GM12878 (cell line): ENCODE measurements at regions not wholly inside any gene's neighbourhood (a gene's known extent, or its start where the extent isn't known, plus 50 kb on each side); places are given as distances from the start of the nearest gene placed in this dataset.

ENCODE experiments used
- BHLHE40 ChIP-seq, 2 experiments: fragments of 450-650 bp in 1 of 2; IDR thresholded peaks; 2 replicates each; pipeline ENCODE4 v1.6.1; 2011 to 2017; ENCODE audit warnings: low read depth in 2 of 2, borderline replicate concordance in 1 of 2, improper control_type of control experiment in 1 of 2, low read length in 1 of 2, mild to moderate bottlenecking in 1 of 2
- CEBPB ChIP-seq, 2 experiments: fragments of 150-350 bp in 1 of 2; IDR thresholded peaks; 2 replicates each; pipeline ENCODE4 v1.6.1; 2012 to 2014; ENCODE audit warnings: low read depth in 2 of 2, low read length in 2 of 2, borderline replicate concordance in 1 of 2, inconsistent platforms in 1 of 2
- CTCF ChIP-seq, 3 experiments: IDR thresholded peaks in 2 of 3; conservative IDR thresholded peaks in 1 of 3; 2 replicates each; pipeline ENCODE4 v1.5.1; 2011; ENCODE audit warnings: low read depth in 3 of 3, low read length in 3 of 3, mild to moderate bottlenecking in 3 of 3, control low read depth in 2 of 3, moderate library complexity in 2 of 3, inconsistent platforms in 1 of 3, mixed read lengths in 1 of 3; ENCODE audit not compliant: control insufficient read depth in 2 of 3, insufficient read depth in 1 of 3; ENCODE audit errors: extremely low read depth in 1 of 3
- EZH2 ChIP-seq: IDR thresholded peaks from 2 replicates; pipeline ENCODE4 v1.6.1; 2012; ENCODE audit warnings: low read depth, mild to moderate bottlenecking, control low read depth, inconsistent platforms, low read length, borderline replicate concordance; ENCODE audit not compliant: control insufficient read depth
- JUND ChIP-seq: IDR thresholded peaks from 2 replicates; pipeline ENCODE4 v1.6.1; 2012; ENCODE audit warnings: low read depth, mild to moderate bottlenecking, low read length, improper control_type of control experiment, moderate library complexity
- MAX ChIP-seq: IDR thresholded peaks from 2 replicates; pipeline ENCODE4 v1.6.1; 2012; ENCODE audit warnings: low read depth, low read length, improper control_type of control experiment
- POLR2A ChIP-seq: IDR thresholded peaks from 2 replicates; pipeline ENCODE4 v1.6.1; 2011; ENCODE audit warnings: low read depth, mild to moderate bottlenecking, low read length
- POLR2AphosphoS5 ChIP-seq: IDR thresholded peaks from 2 replicates; pipeline ENCODE4 v1.6.1; 2011; ENCODE audit warnings: mild to moderate bottlenecking, low read length, inconsistent platforms
- RAD21 ChIP-seq: IDR thresholded peaks from 2 replicates; pipeline ENCODE4 v1.6.1; 2011; ENCODE audit warnings: mild to moderate bottlenecking, low read depth, low read length, moderate library complexity; ENCODE audit not compliant: insufficient read depth
- RBBP5 ChIP-seq: fragments of 200-600 bp; sonication (generic); conservative IDR thresholded peaks from 2 replicates; pipeline ENCODE4 v1.6.1; 2016
- SREBF1 ChIP-seq: IDR thresholded peaks from 2 replicates; pipeline ENCODE4 v1.6.1; 2012; ENCODE audit warnings: mild to moderate bottlenecking, low read length
- TAF1 ChIP-seq: IDR thresholded peaks from 2 replicates; pipeline ENCODE4 v1.6.1; 2011; ENCODE audit warnings: mild to moderate bottlenecking, low read depth, low read length, borderline replicate concordance
- YY1 ChIP-seq: IDR thresholded peaks from 2 replicates; pipeline ENCODE4 v1.6.1; 2011; ENCODE audit warnings: low read depth, mild to moderate bottlenecking, low read length
- TF ChIP-seq, protein P1 (sequence below): IDR thresholded peaks from 2 replicates; pipeline ENCODE4 v1.6.1; 2012; ENCODE audit warnings: mild to moderate bottlenecking, low read depth, low read length

- no peak for TF ChIP-seq CTCF (IDR thresholded peaks at IDR 0.05 in 2 of 3, conservative IDR thresholded peaks at IDR 0.05 in 1 of 3; ENCODE audit: control insufficient read depth in 2 of 3, extremely low read depth in 1 of 3, insufficient read depth in 1 of 3, low read depth in 3 of 3, low read length in 3 of 3)
- no peak for TF ChIP-seq TAF1
- no peak for TF ChIP-seq SREBF1
- no peak for TF ChIP-seq YY1
- TF ChIP-seq EZH2 = no peak
- TF ChIP-seq CEBPB (IDR thresholded peaks at IDR 0.05; ENCODE audit: borderline replicate concordance in 1 of 2, low read depth in 2 of 2, low read length in 2 of 2) = no peak
- TF ChIP-seq RAD21 = no peak
- no peak for TF ChIP-seq JUND
- TF ChIP-seq BHLHE40 (IDR thresholded peaks at IDR 0.05; ENCODE audit: borderline replicate concordance in 1 of 2, low read depth in 2 of 2, low read length in 1 of 2) = no peak
- TF ChIP-seq POLR2AphosphoS5 = no peak
- no peak for TF ChIP-seq POLR2A
- no peak for TF ChIP-seq RBBP5
- TF ChIP-seq, protein P1, sequence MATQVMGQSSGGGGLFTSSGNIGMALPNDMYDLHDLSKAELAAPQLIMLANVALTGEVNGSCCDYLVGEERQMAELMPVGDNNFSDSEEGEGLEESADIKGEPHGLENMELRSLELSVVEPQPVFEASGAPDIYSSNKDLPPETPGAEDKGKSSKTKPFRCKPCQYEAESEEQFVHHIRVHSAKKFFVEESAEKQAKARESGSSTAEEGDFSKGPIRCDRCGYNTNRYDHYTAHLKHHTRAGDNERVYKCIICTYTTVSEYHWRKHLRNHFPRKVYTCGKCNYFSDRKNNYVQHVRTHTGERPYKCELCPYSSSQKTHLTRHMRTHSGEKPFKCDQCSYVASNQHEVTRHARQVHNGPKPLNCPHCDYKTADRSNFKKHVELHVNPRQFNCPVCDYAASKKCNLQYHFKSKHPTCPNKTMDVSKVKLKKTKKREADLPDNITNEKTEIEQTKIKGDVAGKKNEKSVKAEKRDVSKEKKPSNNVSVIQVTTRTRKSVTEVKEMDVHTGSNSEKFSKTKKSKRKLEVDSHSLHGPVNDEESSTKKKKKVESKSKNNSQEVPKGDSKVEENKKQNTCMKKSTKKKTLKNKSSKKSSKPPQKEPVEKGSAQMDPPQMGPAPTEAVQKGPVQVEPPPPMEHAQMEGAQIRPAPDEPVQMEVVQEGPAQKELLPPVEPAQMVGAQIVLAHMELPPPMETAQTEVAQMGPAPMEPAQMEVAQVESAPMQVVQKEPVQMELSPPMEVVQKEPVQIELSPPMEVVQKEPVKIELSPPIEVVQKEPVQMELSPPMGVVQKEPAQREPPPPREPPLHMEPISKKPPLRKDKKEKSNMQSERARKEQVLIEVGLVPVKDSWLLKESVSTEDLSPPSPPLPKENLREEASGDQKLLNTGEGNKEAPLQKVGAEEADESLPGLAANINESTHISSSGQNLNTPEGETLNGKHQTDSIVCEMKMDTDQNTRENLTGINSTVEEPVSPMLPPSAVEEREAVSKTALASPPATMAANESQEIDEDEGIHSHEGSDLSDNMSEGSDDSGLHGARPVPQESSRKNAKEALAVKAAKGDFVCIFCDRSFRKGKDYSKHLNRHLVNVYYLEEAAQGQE = no peak
- no peak for TF ChIP-seq MAX
Observed at GRCh38 chr15:87197981-87198380, 1058.6 kb downstream of the NTRK3 start.
